Activated naive CD8-positive, alpha-beta T cell treated with anti-CD3 and anti-CD28 coated beads, Interleukin-2, amount 10 ng/mL, durations not matched to agents 7 days and 5 days (primary cell): ENCODE measurements at regions not wholly inside any gene's neighbourhood (a gene's known extent, or its start where the extent isn't known, plus 50 kb on each side); places are given as distances from the start of the nearest gene placed in this dataset.

Experiments
- ATAC-seq: fragments of 150-1000 bp; cut with Tn5 transposase; one replicate; pipeline ENCODE4 v1.10.0; 2021; ENCODE audit warnings: low read depth, moderate library complexity
- POLR2A ChIA-PET: fragments of 350-600 bp; sonication (Branson Sonifier 250); formaldehyde crosslinking; loops from one replicate; lab custom pipeline; 2021; ENCODE audit warnings: antibody characterized with exemption; lab: Charles Lee
- DNase-seq: peaks from one replicate; pipeline ENCODE4 v3.0.0; 2021
- H3K27ac Mint-ChIP-seq: one replicate; pipeline ENCODE4 v1.8.0; 2022; ENCODE audit warnings: mild to moderate bottlenecking, mixed read lengths
- H3K27me3 Mint-ChIP-seq: one replicate; pipeline ENCODE4 v1.8.0; 2022; ENCODE audit warnings: mild to moderate bottlenecking, moderate library complexity, mixed read lengths
- H3K36me3 Mint-ChIP-seq: one replicate; pipeline ENCODE4 v1.8.0; 2021; ENCODE audit warnings: mild to moderate bottlenecking, mixed read lengths
- H3K4me1 Mint-ChIP-seq: one replicate; pipeline ENCODE4 v1.8.0; 2021; ENCODE audit warnings: mixed read lengths
- H3K4me3 Mint-ChIP-seq: one replicate; pipeline ENCODE4 v1.8.0; 2022; ENCODE audit warnings: mild to moderate bottlenecking, moderate library complexity, mixed read lengths
- H3K9me3 Mint-ChIP-seq: one replicate; pipeline ENCODE4 v1.8.0; 2021; ENCODE audit warnings: mixed read lengths

GRCh38 chr16:7161891-7162290 is 170.8 kb upstream of the RBFOX1 start:
- H3K27me3 Mint-ChIP-seq, result no peaks in the 10 kb centered on the region
- H3K4me1 Mint-ChIP-seq, result no peaks in the 10 kb centered on the region
- H3K4me3 Mint-ChIP-seq, result no peak overlapping the region
- H3K36me3 Mint-ChIP-seq, result no peaks in the 10 kb centered on the region
- H3K27ac Mint-ChIP-seq, result no peak overlapping the region
- POLR2A ChIA-PET, result no interaction called here
- H3K9me3 Mint-ChIP-seq, result peaks cover 17% of the 10 kb centered on the region
- no peak for ATAC-seq
- no peak for DNase-seq

GRCh38 chr16:7160093-7160492 is 172.6 kb upstream of the RBFOX1 start:
- Mint-ChIP-seq H3K4me3 (no peak overlapping the region), H3K9me3 (peaks cover 9% of the 10 kb centered on the region), H3K27me3 (no peaks in the 10 kb centered on the region), H3K36me3 (no peaks in the 10 kb centered on the region), H3K4me1 (no peaks in the 10 kb centered on the region), H3K27ac (no peak overlapping the region)
- ATAC-seq, result no peak
- DNase-seq, result no peak
- POLR2A ChIA-PET, result no interaction called here

GRCh38 chr16:7158481-7158880 is 174.2 kb upstream of the RBFOX1 start:
- Mint-ChIP-seq H3K27ac (no peak overlapping the region), H3K4me1 (no peaks in the 10 kb centered on the region), H3K36me3 (no peaks in the 10 kb centered on the region), H3K4me3 (no peak overlapping the region), H3K9me3 (peaks cover 8% of the 10 kb centered on the region), H3K27me3 (no peaks in the 10 kb centered on the region)
- POLR2A ChIA-PET, result no interaction called here
- ATAC-seq (no peak), DNase-seq (no peak)

- no peaks in the 10 kb centered on the region for H3K4me1 Mint-ChIP-seq
- H3K27me3 Mint-ChIP-seq, result no peaks in the 10 kb centered on the region
- ATAC-seq, result no peak
- no peaks in the 10 kb centered on the region for H3K36me3 Mint-ChIP-seq
- no peak overlapping the region for H3K4me3 Mint-ChIP-seq
- DNase-seq, result no peak
- H3K27ac Mint-ChIP-seq, result no peak overlapping the region
- POLR2A ChIA-PET, result no interaction called here
- H3K9me3 Mint-ChIP-seq, result peaks cover 15% of the 10 kb centered on the region
Observed at GRCh38 chr16:7150230-7150629, 182.4 kb upstream of the RBFOX1 start.

GRCh38 chr16:7148606-7149005 is 184.0 kb upstream of the RBFOX1 start:
- Mint-ChIP-seq H3K9me3 (peaks cover 18% of the 10 kb centered on the region), H3K4me1 (no peaks in the 10 kb centered on the region), H3K27me3 (no peaks in the 10 kb centered on the region), H3K27ac (no peak overlapping the region), H3K4me3 (no peak overlapping the region), H3K36me3 (no peaks in the 10 kb centered on the region)
- POLR2A ChIA-PET, result no interaction called here
- DNase-seq, result no peak
- ATAC-seq, result no peak

- H3K4me1 Mint-ChIP-seq, result no peaks in the 10 kb centered on the region
- ATAC-seq (no peak), DNase-seq (no peak)
- POLR2A ChIA-PET, result no interaction called here
- H3K27me3 Mint-ChIP-seq, result no peaks in the 10 kb centered on the region
- no peak overlapping the region for H3K27ac Mint-ChIP-seq
- peaks cover 12% of the 10 kb centered on the region for H3K9me3 Mint-ChIP-seq
- no peak overlapping the region for H3K4me3 Mint-ChIP-seq
- peaks cover 1% of the 10 kb centered on the region for H3K36me3 Mint-ChIP-seq
Observed at GRCh38 chr16:7140899-7141298, 191.7 kb upstream of the RBFOX1 start.

GRCh38 chr16:7137560-7138330 is 194.9 kb upstream of the RBFOX1 start:
- peaks cover 1% of the 10 kb centered on the region for H3K36me3 Mint-ChIP-seq
- ATAC-seq (no peak), DNase-seq (no peak)
- H3K4me1 Mint-ChIP-seq, result no peaks in the 10 kb centered on the region
- peaks cover 12% of the 10 kb centered on the region for H3K9me3 Mint-ChIP-seq
- H3K27me3 Mint-ChIP-seq, result no peaks in the 10 kb centered on the region
- H3K27ac Mint-ChIP-seq, result no peak overlapping the region
- POLR2A ChIA-PET, result no interaction called here
- no peak overlapping the region for H3K4me3 Mint-ChIP-seq

- POLR2A ChIA-PET, result no interaction called here
- Mint-ChIP-seq H3K4me3 (no peak overlapping the region), H3K27me3 (no peaks in the 10 kb centered on the region), H3K27ac (no peak overlapping the region), H3K9me3 (peaks cover 9% of the 10 kb centered on the region), H3K36me3 (no peaks in the 10 kb centered on the region), H3K4me1 (no peaks in the 10 kb centered on the region)
- ATAC-seq, result no peak
- DNase-seq, result no peak
Observed at GRCh38 chr16:7132465-7132864, 200.2 kb upstream of the RBFOX1 start.

- no peak overlapping the region for H3K27ac Mint-ChIP-seq
- DNase-seq (no peak), ATAC-seq (no peak)
- no peaks in the 10 kb centered on the region for H3K36me3 Mint-ChIP-seq
- no peaks in the 10 kb centered on the region for H3K27me3 Mint-ChIP-seq
- H3K4me1 Mint-ChIP-seq, result no peaks in the 10 kb centered on the region
- no peak overlapping the region for H3K4me3 Mint-ChIP-seq
- peaks cover 10% of the 10 kb centered on the region for H3K9me3 Mint-ChIP-seq
- POLR2A ChIA-PET, result no interaction called here
Observed at GRCh38 chr16:7124701-7125100, 207.9 kb upstream of the RBFOX1 start.

GRCh38 chr16:7124242-7124641 is 208.4 kb upstream of the RBFOX1 start:
- H3K36me3 Mint-ChIP-seq, result no peaks in the 10 kb centered on the region
- ATAC-seq (no peak), DNase-seq (no peak)
- H3K27ac Mint-ChIP-seq, result no peak overlapping the region
- no peaks in the 10 kb centered on the region for H3K4me1 Mint-ChIP-seq
- no peaks in the 10 kb centered on the region for H3K27me3 Mint-ChIP-seq
- POLR2A ChIA-PET, result no interaction called here
- peaks cover 10% of the 10 kb centered on the region for H3K9me3 Mint-ChIP-seq
- H3K4me3 Mint-ChIP-seq, result no peak overlapping the region

GRCh38 chr16:7116734-7117133 is 215.9 kb upstream of the RBFOX1 start:
- Mint-ChIP-seq H3K4me1 (no peaks in the 10 kb centered on the region), H3K27ac (no peak overlapping the region), H3K4me3 (no peak overlapping the region), H3K36me3 (no peaks in the 10 kb centered on the region), H3K27me3 (no peaks in the 10 kb centered on the region), H3K9me3 (peaks cover 7% of the 10 kb centered on the region)
- POLR2A ChIA-PET, result no interaction called here
- ATAC-seq, result no peak
- DNase-seq, result no peak

- H3K27ac Mint-ChIP-seq, result no peak overlapping the region
- ATAC-seq, result no peak
Observed at GRCh38 chr16:7115898-7116297, 216.7 kb upstream of the RBFOX1 start.

GRCh38 chr16:7113949-7114348 is 218.7 kb upstream of the RBFOX1 start:
- POLR2A ChIA-PET, result no interaction called here
- peaks cover 4% of the 10 kb centered on the region for H3K9me3 Mint-ChIP-seq

More at GRCh38 chr16:7115898-7116297, 216.7 kb upstream of the RBFOX1 start:
- POLR2A ChIA-PET, result no interaction called here
- Mint-ChIP-seq H3K36me3 (no peaks in the 10 kb centered on the region), H3K27me3 (no peaks in the 10 kb centered on the region), H3K4me1 (no peaks in the 10 kb centered on the region), H3K9me3 (peaks cover 7% of the 10 kb centered on the region), H3K4me3 (no peak overlapping the region)
- no peak for DNase-seq

GRCh38 chr16:7113395-7113794 is 219.2 kb upstream of the RBFOX1 start:
- peaks cover 4% of the 10 kb centered on the region for H3K9me3 Mint-ChIP-seq
- no peak for ATAC-seq
- no peaks in the 10 kb centered on the region for H3K27me3 Mint-ChIP-seq
- POLR2A ChIA-PET, result no interaction called here
- no peaks in the 10 kb centered on the region for H3K36me3 Mint-ChIP-seq
- no peak overlapping the region for H3K4me3 Mint-ChIP-seq
- DNase-seq, result no peak
- no peaks in the 10 kb centered on the region for H3K4me1 Mint-ChIP-seq
- no peak overlapping the region for H3K27ac Mint-ChIP-seq

More at GRCh38 chr16:7113949-7114348, 218.7 kb upstream of the RBFOX1 start:
- no peak overlapping the region for H3K27ac Mint-ChIP-seq
- no peak overlapping the region for H3K4me3 Mint-ChIP-seq
- no peaks in the 10 kb centered on the region for H3K36me3 Mint-ChIP-seq
- no peaks in the 10 kb centered on the region for H3K4me1 Mint-ChIP-seq
- no peak for ATAC-seq
- H3K27me3 Mint-ChIP-seq, result no peaks in the 10 kb centered on the region
- DNase-seq, result no peak
